Stimulated activated naive CD8-positive, alpha-beta T cell treated with anti-CD3 and anti-CD28 coated beads, Interleukin-15, Interleukin-2, amounts not matched to agents 100 U/mL and 50 U/mL, for 24 hours (primary cell): ENCODE measurements at regions not wholly inside any gene's neighbourhood (a gene's known extent, or its start where the extent isn't known, plus 50 kb on each side); places are given as distances from the start of the nearest gene placed in this dataset.
A peak's percentile ranks its signal among the peaks of the same experiment; 100 is the strongest.

Experiments
- ATAC-seq: fragments of 150-1000 bp; cut with Tn5 transposase; one replicate; pipeline ENCODE4 v1.10.0; 2021
- DNase-seq: peaks from one replicate; pipeline ENCODE4 v3.0.0; 2021

- no peak for ATAC-seq
Measured at GRCh38 chr14:96931751-96932150, 134.6 kb downstream of the VRK1 start.

GRCh38 chr14:96934638-96935330, 137.6 kb downstream of the VRK1 start:
- no peak for DNase-seq
- ATAC-seq: no peak

More at GRCh38 chr14:96931751-96932150, 134.6 kb downstream of the VRK1 start:
- no peak for DNase-seq

- DNase-seq (peak; percentile 11), ATAC-seq (no peak)
Measured at GRCh38 chr14:96938946-96939345, 141.8 kb downstream of the VRK1 start.

GRCh38 chr14:96940009-96940408, 142.8 kb downstream of the VRK1 start:
- DNase-seq (peak; percentile 8), ATAC-seq (no peak)

- no peak for DNase-seq
- no peak for ATAC-seq
Measured at GRCh38 chr14:96944297-96944696, 147.1 kb downstream of the VRK1 start.

- DNase-seq (no peak), ATAC-seq (no peak)
Measured at GRCh38 chr14:96945721-96946120, 148.5 kb downstream of the VRK1 start.

- no peak for ATAC-seq
Measured at GRCh38 chr14:96949594-96949993, 152.4 kb downstream of the VRK1 start.

GRCh38 chr14:96951511-96951910, 154.3 kb downstream of the VRK1 start:
- DNase-seq: no peak
- no peak for ATAC-seq

More at GRCh38 chr14:96949594-96949993, 152.4 kb downstream of the VRK1 start:
- no peak for DNase-seq

GRCh38 chr14:96953087-96953874, 156.1 kb downstream of the VRK1 start:
- DNase-seq (no peak), ATAC-seq (no peak)

- DNase-seq: no peak
- ATAC-seq: no peak
Measured at GRCh38 chr14:96953875-96954185, 156.6 kb downstream of the VRK1 start.

- ATAC-seq (no peak), DNase-seq (no peak)
Measured at GRCh38 chr14:96956464-96957239, 159.5 kb downstream of the VRK1 start.

- ATAC-seq (no peak), DNase-seq (no peak)
Measured at GRCh38 chr14:96958057-96958456, 160.9 kb downstream of the VRK1 start.

GRCh38 chr14:96959992-96960391, 162.8 kb downstream of the VRK1 start:
- DNase-seq: no peak

GRCh38 chr14:96960598-96961116, 163.5 kb downstream of the VRK1 start:
- DNase-seq (no peak), ATAC-seq (no peak)

More at GRCh38 chr14:96959992-96960391, 162.8 kb downstream of the VRK1 start:
- ATAC-seq: no peak

GRCh38 chr14:96961895-96962294, 164.7 kb downstream of the VRK1 start:
- ATAC-seq (no peak), DNase-seq (no peak)

GRCh38 chr14:96962337-96962736, 165.2 kb downstream of the VRK1 start:
- no peak for DNase-seq
- peak; percentile 41 for ATAC-seq

- no peak for ATAC-seq
Measured at GRCh38 chr14:96964726-96965415, 167.7 kb downstream of the VRK1 start.

GRCh38 chr14:96965885-96966595, 168.9 kb downstream of the VRK1 start:
- no peak for ATAC-seq
- no peak for DNase-seq

More at GRCh38 chr14:96964726-96965415, 167.7 kb downstream of the VRK1 start:
- no peak for DNase-seq

GRCh38 chr14:96975116-96975515, 177.9 kb downstream of the VRK1 start:
- DNase-seq (no peak), ATAC-seq (no peak)

GRCh38 chr14:96978525-96979272, 181.5 kb downstream of the VRK1 start:
- no peak for DNase-seq
- ATAC-seq: no peak
